C4-2B (cell line): ENCODE measurements at regions not wholly inside any gene's neighbourhood (a gene's known extent, or its start where the extent isn't known, plus 50 kb on each side); places are given as distances from the start of the nearest gene placed in this dataset.

Experiments used
- H3K27ac ChIP-seq: fragments of 450-650 bp; 2 replicates; pipeline ENCODE4 v1.5.1; 2017
- ZFX ChIP-seq: fragments of 450-650 bp; IDR thresholded peaks from 2 replicates; pipeline ENCODE4 v1.6.1; 2017
- TF ChIP-seq, protein P1 (sequence below): fragments of 450-650 bp; conservative IDR thresholded peaks from 2 replicates; pipeline ENCODE4 v1.5.1; 2017; ENCODE audit warnings: mild to moderate bottlenecking

DNA sequence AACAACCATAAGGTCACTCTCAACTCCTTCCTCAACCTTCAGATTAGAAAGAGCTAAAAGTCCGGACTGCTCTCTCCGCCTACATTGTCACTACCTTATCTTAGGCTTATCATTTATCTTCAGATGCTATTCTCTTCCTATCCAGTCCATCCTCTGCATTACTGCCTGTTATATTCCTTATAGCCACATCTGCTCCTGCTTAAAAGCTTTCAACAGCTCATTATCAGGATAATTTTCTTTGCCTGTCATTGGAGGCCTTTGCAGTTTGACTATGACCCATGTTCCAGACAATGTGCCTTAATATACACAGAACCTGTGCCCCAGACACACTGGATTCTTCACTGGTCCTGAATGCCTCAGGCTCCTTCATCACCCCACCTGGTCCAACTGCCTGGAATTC is 184.1 kb upstream of the SETMAR start:
- H3K27ac ChIP-seq = no peak overlapping the region
- no peak for TF ChIP-seq ZFX
- TF ChIP-seq, protein P1, sequence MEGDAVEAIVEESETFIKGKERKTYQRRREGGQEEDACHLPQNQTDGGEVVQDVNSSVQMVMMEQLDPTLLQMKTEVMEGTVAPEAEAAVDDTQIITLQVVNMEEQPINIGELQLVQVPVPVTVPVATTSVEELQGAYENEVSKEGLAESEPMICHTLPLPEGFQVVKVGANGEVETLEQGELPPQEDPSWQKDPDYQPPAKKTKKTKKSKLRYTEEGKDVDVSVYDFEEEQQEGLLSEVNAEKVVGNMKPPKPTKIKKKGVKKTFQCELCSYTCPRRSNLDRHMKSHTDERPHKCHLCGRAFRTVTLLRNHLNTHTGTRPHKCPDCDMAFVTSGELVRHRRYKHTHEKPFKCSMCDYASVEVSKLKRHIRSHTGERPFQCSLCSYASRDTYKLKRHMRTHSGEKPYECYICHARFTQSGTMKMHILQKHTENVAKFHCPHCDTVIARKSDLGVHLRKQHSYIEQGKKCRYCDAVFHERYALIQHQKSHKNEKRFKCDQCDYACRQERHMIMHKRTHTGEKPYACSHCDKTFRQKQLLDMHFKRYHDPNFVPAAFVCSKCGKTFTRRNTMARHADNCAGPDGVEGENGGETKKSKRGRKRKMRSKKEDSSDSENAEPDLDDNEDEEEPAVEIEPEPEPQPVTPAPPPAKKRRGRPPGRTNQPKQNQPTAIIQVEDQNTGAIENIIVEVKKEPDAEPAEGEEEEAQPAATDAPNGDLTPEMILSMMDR = no peak

DNA sequence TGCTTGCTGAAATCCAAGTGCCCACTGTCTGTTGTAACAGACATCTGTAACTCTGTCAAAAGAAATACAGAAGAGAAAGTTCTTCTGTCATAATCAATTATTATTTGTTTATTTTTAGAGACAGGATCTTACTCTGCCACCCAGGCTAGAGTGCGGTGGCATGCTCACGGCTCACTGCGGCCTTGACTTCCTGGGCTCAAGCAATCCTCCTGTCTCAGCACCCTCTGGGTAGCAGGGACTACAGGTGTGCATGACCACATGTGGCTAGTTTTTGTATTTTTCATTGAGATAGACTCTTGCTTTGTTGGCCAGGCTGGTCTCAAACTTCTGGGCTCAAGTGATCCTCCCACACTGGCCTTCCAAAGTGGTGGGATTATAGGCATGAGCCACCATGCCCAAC is 177.6 kb upstream of the SETMAR start:
- TF ChIP-seq ZFX = no peak
- TF ChIP-seq, protein P1 = no peak
- H3K27ac ChIP-seq = no peak overlapping the region

- no peak overlapping the region for H3K27ac ChIP-seq
- TF ChIP-seq, protein P1 = no peak
- no peak for TF ChIP-seq ZFX
Observed at GRCh38 chr3:4138150-4138785, 164.9 kb upstream of the SETMAR start.

DNA sequence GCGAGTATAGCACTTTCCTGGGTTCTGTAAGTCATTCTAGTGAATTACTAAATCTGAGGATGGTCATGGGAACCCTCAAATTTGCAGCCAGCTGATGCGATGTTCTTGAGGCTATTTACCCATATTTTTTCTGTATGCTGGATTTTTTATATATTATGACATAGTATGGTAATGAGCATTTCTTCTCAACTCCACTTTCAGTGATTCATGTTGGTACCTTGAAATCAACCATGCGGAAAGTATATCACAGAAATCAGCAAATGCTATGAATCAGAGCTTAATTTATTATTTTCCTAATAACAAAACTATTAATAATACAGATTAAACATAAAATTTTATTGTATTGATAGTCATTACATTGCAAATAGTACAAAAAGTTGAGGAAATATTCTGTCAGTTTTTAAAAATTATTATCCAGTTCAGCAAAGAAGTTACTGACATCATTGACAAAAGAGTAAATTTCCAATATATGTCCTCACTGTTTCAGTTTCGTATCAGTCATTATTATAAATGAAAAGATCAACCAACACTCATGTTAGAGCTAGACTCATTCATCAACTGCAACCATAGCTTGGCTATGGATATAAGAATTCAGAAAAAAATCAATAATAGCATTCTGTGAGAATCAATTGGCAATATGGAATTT is 164.3 kb upstream of the SETMAR start:
- no peak overlapping the region for H3K27ac ChIP-seq
- TF ChIP-seq, protein P1 = no peak
- no peak for TF ChIP-seq ZFX

DNA sequence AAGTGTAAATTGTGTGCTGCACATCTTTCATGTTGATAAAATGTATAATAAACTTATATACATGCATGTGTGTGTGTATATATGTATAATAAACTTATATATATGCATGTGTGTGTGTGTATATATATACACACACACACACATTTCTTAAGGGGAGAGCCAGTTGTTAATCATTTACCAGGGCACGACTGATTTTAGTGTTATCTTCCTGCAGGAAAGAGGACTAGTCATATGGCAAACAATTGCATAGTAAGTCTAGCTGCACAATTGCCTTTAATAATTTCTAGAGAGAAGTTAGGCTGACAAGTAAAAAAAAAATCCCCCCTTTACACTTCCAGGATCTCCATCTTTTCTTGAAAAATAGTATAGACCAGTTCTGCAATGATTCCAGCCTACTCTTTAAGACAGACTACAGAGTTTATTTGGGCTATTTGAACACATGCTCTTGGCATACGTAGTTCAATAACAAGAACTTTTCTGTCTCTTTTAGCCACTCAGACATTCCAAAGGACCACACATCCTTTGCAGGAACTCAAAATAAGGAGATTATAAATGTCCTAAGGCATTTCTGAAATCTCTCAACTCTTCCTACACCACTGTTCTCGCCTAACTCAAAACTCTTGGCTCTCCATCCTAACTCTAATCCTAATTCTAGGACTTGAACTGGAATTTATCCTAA is 163.6 kb upstream of the SETMAR start:
- TF ChIP-seq, protein P1 = no peak
- TF ChIP-seq ZFX = no peak
- no peak overlapping the region for H3K27ac ChIP-seq

DNA sequence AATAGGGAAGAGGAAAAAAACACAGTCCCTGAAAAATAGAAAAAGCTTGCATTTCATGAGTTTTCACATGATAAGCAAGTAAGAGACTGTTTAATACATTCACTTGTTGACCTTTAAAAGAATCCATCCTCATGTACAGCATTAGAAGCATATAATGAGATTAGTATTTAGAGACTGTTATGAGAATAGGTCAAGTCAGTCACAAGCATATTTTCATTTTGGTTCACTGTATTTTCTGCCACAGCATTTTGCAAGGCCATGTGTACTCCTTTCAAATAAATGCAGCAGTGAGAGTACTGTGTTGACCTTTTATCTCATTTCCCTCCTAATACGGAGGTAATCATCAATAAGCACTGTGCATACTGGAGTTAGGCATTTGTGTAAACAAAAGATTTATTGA is 162.2 kb upstream of the SETMAR start:
- no peak overlapping the region for H3K27ac ChIP-seq
- no peak for TF ChIP-seq ZFX
- TF ChIP-seq, protein P1 = no peak

- H3K27ac ChIP-seq = no peak overlapping the region
- TF ChIP-seq ZFX = no peak
- TF ChIP-seq, protein P1 = no peak
Observed at GRCh38 chr3:4147556-4148118, 155.5 kb upstream of the SETMAR start.
